ENCODE measurements at regions not wholly inside any gene's neighbourhood (a gene's known extent, or its start where the extent isn't known, plus 50 kb on each side); places are given as distances from the start of the nearest gene placed in this dataset.

- TF ChIP-seq ZNF583 (CRISPR knock-in tag; IDR thresholded peaks at IDR 0.05) (no peak), EP300 (IDR thresholded peaks at IDR 0.05; ENCODE audit: low read length) (no peak)
- TF ChIP-seq, protein P1, sequence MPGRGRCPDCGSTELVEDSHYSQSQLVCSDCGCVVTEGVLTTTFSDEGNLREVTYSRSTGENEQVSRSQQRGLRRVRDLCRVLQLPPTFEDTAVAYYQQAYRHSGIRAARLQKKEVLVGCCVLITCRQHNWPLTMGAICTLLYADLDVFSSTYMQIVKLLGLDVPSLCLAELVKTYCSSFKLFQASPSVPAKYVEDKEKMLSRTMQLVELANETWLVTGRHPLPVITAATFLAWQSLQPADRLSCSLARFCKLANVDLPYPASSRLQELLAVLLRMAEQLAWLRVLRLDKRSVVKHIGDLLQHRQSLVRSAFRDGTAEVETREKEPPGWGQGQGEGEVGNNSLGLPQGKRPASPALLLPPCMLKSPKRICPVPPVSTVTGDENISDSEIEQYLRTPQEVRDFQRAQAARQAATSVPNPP (IDR thresholded peaks at IDR 0.05; ENCODE audit: borderline replicate concordance, insufficient read depth, insufficient read length), result no peak
- TF ChIP-seq, protein P2, sequence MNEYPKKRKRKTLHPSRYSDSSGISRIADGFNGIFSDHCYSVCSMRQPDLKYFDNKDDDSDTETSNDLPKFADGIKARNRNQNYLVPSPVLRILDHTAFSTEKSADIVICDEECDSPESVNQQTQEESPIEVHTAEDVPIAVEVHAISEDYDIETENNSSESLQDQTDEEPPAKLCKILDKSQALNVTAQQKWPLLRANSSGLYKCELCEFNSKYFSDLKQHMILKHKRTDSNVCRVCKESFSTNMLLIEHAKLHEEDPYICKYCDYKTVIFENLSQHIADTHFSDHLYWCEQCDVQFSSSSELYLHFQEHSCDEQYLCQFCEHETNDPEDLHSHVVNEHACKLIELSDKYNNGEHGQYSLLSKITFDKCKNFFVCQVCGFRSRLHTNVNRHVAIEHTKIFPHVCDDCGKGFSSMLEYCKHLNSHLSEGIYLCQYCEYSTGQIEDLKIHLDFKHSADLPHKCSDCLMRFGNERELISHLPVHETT (CRISPR knock-in tag; conservative IDR thresholded peaks at IDR 0.05 in 1 of 2, IDR thresholded peaks at IDR 0.05 in 1 of 2), result no peak
These were observed 128.9 kb upstream of the RIOK3 start for GRCh38 chr18:23324056-23324811.

Measured in K562 (cell line).